Calu3 (cell line): ENCODE measurements at regions not wholly inside any gene's neighbourhood (a gene's known extent, or its start where the extent isn't known, plus 50 kb on each side); places are given as distances from the start of the nearest gene placed in this dataset.

Source experiments
- BruUV-seq: library from RNA; stranded (reverse); fragments of 400-500 nt; replicated peaks from 2 replicates; lab custom pipeline; 2021; lab: Mats Ljungman, UMichigan
- CTCF ChIA-PET: fragments of 300-600 bp; sonication (Branson Sonifier 250); formaldehyde crosslinking; loops from one replicate; lab custom pipeline; 2022; ENCODE audit warnings: antibody characterized with exemption; lab: Charles Lee
- DNase-seq: peaks from one replicate; pipeline ENCODE4 v3.0.0; 2022
- H3K27ac Mint-ChIP-seq: one replicate; pipeline ENCODE4 v1.8.0; 2022; ENCODE audit warnings: mixed read lengths; ENCODE audit not compliant: unreplicated experiment
- H3K27me3 Mint-ChIP-seq: one replicate; pipeline ENCODE4 v1.8.0; 2022; ENCODE audit warnings: mixed read lengths; ENCODE audit not compliant: unreplicated experiment
- H3K36me3 Mint-ChIP-seq: one replicate; pipeline ENCODE4 v1.8.0; 2022; ENCODE audit warnings: mild to moderate bottlenecking, moderate library complexity, mixed read lengths; ENCODE audit not compliant: insufficient read depth, unreplicated experiment
- H3K4me1 Mint-ChIP-seq: one replicate; pipeline ENCODE4 v1.8.0; 2022; ENCODE audit warnings: mild to moderate bottlenecking, low read depth, mixed read lengths; ENCODE audit not compliant: unreplicated experiment
- H3K4me3 Mint-ChIP-seq: one replicate; pipeline ENCODE4 v1.8.0; 2022; ENCODE audit warnings: mild to moderate bottlenecking, low read depth, moderate library complexity, mixed read lengths; ENCODE audit not compliant: unreplicated experiment
- H3K9me3 Mint-ChIP-seq: one replicate; pipeline ENCODE4 v1.8.0; 2022; ENCODE audit warnings: low read depth, mixed read lengths; ENCODE audit not compliant: unreplicated experiment
- CTCF ChIP-seq: fragments of 200-600 bp; IDR thresholded peaks from one replicate; pipeline ENCODE4 v1.8.0; 2022; ENCODE audit warnings: antibody characterized with exemption; ENCODE audit not compliant: unreplicated experiment
- intact Hi-C: fragments of 100-400 bp; cut with micrococcal nuclease; formaldehyde crosslinking; loops from one replicate; pipeline ENCODE4 v1.10.0; 2022; ENCODE audit not compliant: unreplicated experiment

GRCh38 chr1:221141606-221142285, 262.5 kb downstream of the HLX start:
- no peaks in the 10 kb centered on the region for H3K27me3 Mint-ChIP-seq
- intact Hi-C loops = no loop called here
- H3K4me1 Mint-ChIP-seq = no peaks in the 10 kb centered on the region
- CTCF ChIA-PET = no interaction called here
- H3K27ac Mint-ChIP-seq = no peak overlapping the region
- no peak overlapping the region for H3K4me3 Mint-ChIP-seq
- no peak for TF ChIP-seq CTCF
- no TSS peak for BruUV-seq
- H3K36me3 Mint-ChIP-seq = no peaks in the 10 kb centered on the region
- no peak for DNase-seq
- peaks cover 3% of the 10 kb centered on the region for H3K9me3 Mint-ChIP-seq

GRCh38 chr1:221148660-221149059, 269.4 kb downstream of the HLX start:
- Mint-ChIP-seq H3K27ac (no peak overlapping the region), H3K36me3 (no peaks in the 10 kb centered on the region), H3K27me3 (no peaks in the 10 kb centered on the region), H3K9me3 (peaks cover 4% of the 10 kb centered on the region), H3K4me1 (no peaks in the 10 kb centered on the region), H3K4me3 (no peak overlapping the region)
- intact Hi-C loops = no loop called here
- no peak for TF ChIP-seq CTCF
- no peak for DNase-seq
- no TSS peak for BruUV-seq
- CTCF ChIA-PET = no interaction called here

- no TSS peak for BruUV-seq
- H3K36me3 Mint-ChIP-seq = no peaks in the 10 kb centered on the region
- peaks cover 4% of the 10 kb centered on the region for H3K9me3 Mint-ChIP-seq
- CTCF ChIA-PET = no interaction called here
- no peak overlapping the region for H3K4me3 Mint-ChIP-seq
- intact Hi-C loops = no loop called here
- TF ChIP-seq CTCF = no peak
- no peaks in the 10 kb centered on the region for H3K4me1 Mint-ChIP-seq
- H3K27me3 Mint-ChIP-seq = no peaks in the 10 kb centered on the region
- no peak for DNase-seq
- no peak overlapping the region for H3K27ac Mint-ChIP-seq
Observed at GRCh38 chr1:221149111-221149510, 269.9 kb downstream of the HLX start.

- no peaks in the 10 kb centered on the region for H3K27me3 Mint-ChIP-seq
- H3K36me3 Mint-ChIP-seq = no peaks in the 10 kb centered on the region
- intact Hi-C loops = no loop called here
- no TSS peak for BruUV-seq
- no peak overlapping the region for H3K27ac Mint-ChIP-seq
- H3K4me3 Mint-ChIP-seq = no peak overlapping the region
- no peak for DNase-seq
- CTCF ChIA-PET = no interaction called here
- H3K9me3 Mint-ChIP-seq = peaks cover 4% of the 10 kb centered on the region
- H3K4me1 Mint-ChIP-seq = no peaks in the 10 kb centered on the region
- TF ChIP-seq CTCF = no peak
Observed at GRCh38 chr1:221149555-221150075, 270.4 kb downstream of the HLX start.
